H1 (cell line): ENCODE measurements at regions not wholly inside any gene's neighbourhood (a gene's known extent, or its start where the extent isn't known, plus 50 kb on each side); places are given as distances from the start of the nearest gene placed in this dataset.

Experiments
- CTCF ChIA-PET: fragments of 300-600 bp; sonication (Branson Sonifier 250); formaldehyde crosslinking; loops from one replicate; lab custom pipeline; 2021; ENCODE audit not compliant: partially characterized antibody; lab: Charles Lee
- POLR2A ChIA-PET: fragments of 300-600 bp; sonication (Branson Sonifier 250); formaldehyde crosslinking; loops from one replicate; lab custom pipeline; 2021; ENCODE audit warnings: inconsistent platforms; ENCODE audit not compliant: partially characterized antibody; lab: Charles Lee
- DNase-seq, 2 experiments: peaks; one replicate each; pipeline versions ENCODE4 v3.0.0 to v3.0.0-alpha.2; 2010 to 2022; ENCODE audit warnings: low spot score in 2 of 2, low read depth in 1 of 2, mixed read lengths in 1 of 2
- FAIRE-seq: peaks from 2 replicates; lab custom pipeline; 2011; peaks lifted over from hg19 to GRCh38; lab: Jason Lieb, UNC
- H2AFZ ChIP-seq: 2 replicates; pipeline ENCODE4 v1.8.1; 2012; ENCODE audit warnings: low read length, inconsistent platforms
- H2AK5ac ChIP-seq: 2 replicates; pipeline ENCODE4 v1.6.1; 2013; ENCODE audit warnings: low read depth, low read length
- H2BK120ac ChIP-seq: replicated peaks from 2 replicates; pipeline ENCODE3; 2013; ENCODE audit warnings: low read depth, low read length, inconsistent platforms
- H2BK12ac ChIP-seq: 2 replicates; pipeline ENCODE4 v1.6.1; 2013; ENCODE audit warnings: low read depth, low read length
- H2BK15ac ChIP-seq: 2 replicates; pipeline ENCODE4 v1.6.1; 2013; ENCODE audit warnings: low read length
- H2BK20ac ChIP-seq: 2 replicates; pipeline ENCODE4 v1.6.1; 2013; ENCODE audit warnings: low read length
- H2BK5ac ChIP-seq: 2 replicates; pipeline ENCODE4 v1.6.1; 2013; ENCODE audit warnings: low read depth, low read length
- H3K14ac ChIP-seq: 2 replicates; pipeline ENCODE4 v1.6.1; 2013; ENCODE audit warnings: inconsistent platforms; ENCODE audit not compliant: insufficient read length
- H3K18ac ChIP-seq: 2 replicates; pipeline ENCODE4 v1.6.1; 2013; ENCODE audit warnings: low read length; ENCODE audit errors: extremely low read depth
- H3K23ac ChIP-seq: 2 replicates; pipeline ENCODE4 v1.6.1; 2013; ENCODE audit warnings: inconsistent platforms; ENCODE audit not compliant: insufficient read length
- H3K23me2 ChIP-seq: 2 replicates; pipeline ENCODE4 v1.6.1; 2013; ENCODE audit warnings: low read depth, low read length
- H3K27ac ChIP-seq: 2 replicates; pipeline ENCODE4 v1.6.1; 2011; ENCODE audit warnings: low read depth, low read length, inconsistent platforms
- H3K27me3 ChIP-seq, 4 experiments: replicated peaks in 1 of 4; 1 replicate in 1 of 4; 2 replicates in 3 of 4; pipeline versions ENCODE4 v1.6.1 to v1.8.1; 2011 to 2013; ENCODE audit warnings: low read length in 3 of 4, mild to moderate bottlenecking in 3 of 4, inconsistent platforms in 2 of 4, mixed read lengths in 2 of 4, moderate library complexity in 1 of 4; ENCODE audit not compliant: control insufficient read depth in 3 of 4, insufficient read depth in 3 of 4; ENCODE audit errors: extremely low read depth in 1 of 4
- H3K36me3 ChIP-seq, 4 experiments: 2 replicates each; pipeline versions ENCODE4 v1.6.1 to v1.8.1; 2011 to 2013; ENCODE audit warnings: mild to moderate bottlenecking in 4 of 4, low read length in 3 of 4, moderate library complexity in 2 of 4, control low read depth in 1 of 4, inconsistent platforms in 1 of 4; ENCODE audit not compliant: insufficient read depth in 4 of 4, control insufficient read depth in 2 of 4
- H3K4ac ChIP-seq: replicated peaks from 2 replicates; pipeline ENCODE3; 2013; ENCODE audit warnings: low read length, low read depth, mixed read lengths, inconsistent platforms; ENCODE audit not compliant: insufficient read length
- H3K4me1 ChIP-seq, 4 experiments: replicated peaks in 1 of 4; 1 replicate in 1 of 4; 2 replicates in 3 of 4; pipeline versions ENCODE4 v1.6.1 to v1.8.1; 2011 to 2013; ENCODE audit warnings: low read length in 3 of 4, inconsistent platforms in 2 of 4, mixed read lengths in 1 of 4; ENCODE audit not compliant: insufficient read depth in 4 of 4, control insufficient read depth in 3 of 4
- H3K4me2 ChIP-seq, 2 experiments: 2 replicates each; pipeline versions ENCODE4 v1.6.1 to v1.8.1; 2011 to 2013; ENCODE audit warnings: low read depth in 2 of 2, low read length in 2 of 2, control low read depth in 1 of 2, inconsistent platforms in 1 of 2, mild to moderate bottlenecking in 1 of 2; ENCODE audit not compliant: insufficient read depth in 1 of 2
- H3K4me3 ChIP-seq, 4 experiments: fragments of 200-600, 300-600 bp in 1 of 4; sonication (generic), shearing (Covaris generic), sonication (Bioruptor Twin) in 1 of 4; 2 replicates each; pipeline versions ENCODE4 v1.5.1 to v1.8.1; 2011 to 2016; ENCODE audit warnings: low read length in 4 of 4, low read depth in 3 of 4, control low read depth in 2 of 4, inconsistent platforms in 2 of 4, mild to moderate bottlenecking in 2 of 4, mixed read lengths in 1 of 4, moderate library complexity in 1 of 4; ENCODE audit not compliant: insufficient read depth in 2 of 4; ENCODE audit errors: extremely low read depth in 1 of 4
- H3K56ac ChIP-seq: replicated peaks from 2 replicates; pipeline ENCODE3; 2013; ENCODE audit warnings: low read depth, mild to moderate bottlenecking, mixed read lengths, low read length, inconsistent platforms; ENCODE audit not compliant: insufficient read length
- H3K79me1 ChIP-seq: 2 replicates; pipeline ENCODE4 v1.6.1; 2013; ENCODE audit warnings: low read depth, low read length, control low read depth
- H3K79me2 ChIP-seq, 2 experiments: 2 replicates each; pipeline versions ENCODE4 v1.6.1 to v1.8.1; 2012 to 2013; ENCODE audit warnings: low read length in 2 of 2, mild to moderate bottlenecking in 2 of 2, inconsistent platforms in 1 of 2; ENCODE audit not compliant: insufficient read depth in 2 of 2, control insufficient read depth in 1 of 2
- H3K9ac ChIP-seq, 4 experiments: replicated peaks in 1 of 4; 1 replicate in 1 of 4; 2 replicates in 3 of 4; pipeline versions ENCODE4 v1.6.1 to v1.8.1; 2011 to 2013; ENCODE audit warnings: low read depth in 3 of 4, low read length in 3 of 4, control low read depth in 2 of 4, mild to moderate bottlenecking in 2 of 4, moderate library complexity in 2 of 4, inconsistent platforms in 1 of 4; ENCODE audit errors: extremely low read depth in 1 of 4
- H3K9me3 ChIP-seq, 2 experiments: 2 replicates each; pipeline versions ENCODE4 v1.6.1 to v1.8.1; 2012 to 2013; ENCODE audit warnings: mild to moderate bottlenecking in 2 of 2, moderate library complexity in 2 of 2, control low read depth in 1 of 2, inconsistent platforms in 1 of 2, low read depth in 1 of 2, low read length in 1 of 2, mixed read lengths in 1 of 2; ENCODE audit not compliant: insufficient read depth in 2 of 2
- H4K20me1 ChIP-seq, 2 experiments: replicated peaks in 1 of 2; 2 replicates each; pipeline versions ENCODE3 to v1.8.1; 2011 to 2013; ENCODE audit warnings: inconsistent platforms in 2 of 2, low read length in 2 of 2, mild to moderate bottlenecking in 1 of 2; ENCODE audit not compliant: insufficient read depth in 2 of 2, control insufficient read depth in 1 of 2
- H4K5ac ChIP-seq: 2 replicates; pipeline ENCODE4 v1.6.1; 2013; ENCODE audit warnings: low read length, low read depth, mixed read lengths, inconsistent platforms; ENCODE audit not compliant: insufficient read length
- H4K8ac ChIP-seq: 2 replicates; pipeline ENCODE4 v1.8.0; 2013; ENCODE audit warnings: mild to moderate bottlenecking, moderate library complexity, low read length, inconsistent platforms; ENCODE audit not compliant: insufficient read depth; ENCODE audit errors: extremely low read depth
- H4K91ac ChIP-seq: replicated peaks from 2 replicates; pipeline ENCODE3; 2013; ENCODE audit warnings: low read length, mixed read lengths, inconsistent platforms; ENCODE audit not compliant: insufficient read length
- CEBPB ChIP-seq: IDR thresholded peaks from 2 replicates; pipeline ENCODE4 v1.6.1; 2012; ENCODE audit warnings: low read depth, low read length
- CHD2 ChIP-seq: IDR thresholded peaks from 2 replicates; pipeline ENCODE4 v1.6.1; 2012; ENCODE audit warnings: low read length, improper control_type of control experiment
- EZH2 ChIP-seq: fragments of 200-600 bp; sonication (generic); IDR thresholded peaks from 2 replicates; pipeline ENCODE4 v1.7.1; 2012; ENCODE audit warnings: low read depth, mild to moderate bottlenecking, moderate library complexity, low read length, inconsistent platforms; ENCODE audit not compliant: severe bottlenecking
- MAFK ChIP-seq: IDR thresholded peaks from 2 replicates; pipeline ENCODE4 v1.6.1; 2012; ENCODE audit warnings: low read depth, mild to moderate bottlenecking, improper control_type of control experiment, low read length
- MAX ChIP-seq: IDR thresholded peaks from 2 replicates; pipeline ENCODE4 v1.6.1; 2012; ENCODE audit warnings: inconsistent platforms
- POLR2A ChIP-seq, 2 experiments: IDR thresholded peaks; 1 replicate in 1 of 2; 2 replicates in 1 of 2; pipeline ENCODE4 v1.6.1; 2011; ENCODE audit warnings: low read depth in 2 of 2, low read length in 2 of 2, mild to moderate bottlenecking in 2 of 2; ENCODE audit errors: control extremely low read depth in 1 of 2
- RAD21 ChIP-seq, 2 experiments: IDR thresholded peaks in 1 of 2; conservative IDR thresholded peaks in 1 of 2; 2 replicates each; pipeline ENCODE4 v1.6.1; 2011; ENCODE audit warnings: low read depth in 2 of 2, low read length in 2 of 2, improper control_type of control experiment in 1 of 2, inconsistent platforms in 1 of 2, mild to moderate bottlenecking in 1 of 2, moderate library complexity in 1 of 2
- SIX5 ChIP-seq: IDR thresholded peaks from 2 replicates; pipeline ENCODE4 v1.6.1; 2011; ENCODE audit warnings: mild to moderate bottlenecking, low read depth, low read length
- SP2 ChIP-seq: IDR thresholded peaks from 2 replicates; pipeline ENCODE4 v1.6.1; 2012; ENCODE audit warnings: mild to moderate bottlenecking, low read length, inconsistent platforms
- WGBS, 2 experiments: shearing (Covaris generic) in 1 of 2; methylation state at CpG; one replicate each; pipeline versions ENCODE4 v1.1.6 to v1.1.7; 2013 to 2015; ENCODE audit warnings: low lambda C conversion rate in 2 of 2, mixed read lengths in 2 of 2, inconsistent platforms in 1 of 2, low coverage in 1 of 2, missing lambda C conversion rate in 1 of 2; ENCODE audit not compliant: insufficient replicate concordance in 2 of 2, insufficient coverage in 1 of 2, insufficient read length in 1 of 2; ENCODE audit errors: extremely low coverage in 1 of 2, missing lambda C conversion rate in 1 of 2; 5-methylcytosine and 5-hydroxymethylcytosine counted together

DNA sequence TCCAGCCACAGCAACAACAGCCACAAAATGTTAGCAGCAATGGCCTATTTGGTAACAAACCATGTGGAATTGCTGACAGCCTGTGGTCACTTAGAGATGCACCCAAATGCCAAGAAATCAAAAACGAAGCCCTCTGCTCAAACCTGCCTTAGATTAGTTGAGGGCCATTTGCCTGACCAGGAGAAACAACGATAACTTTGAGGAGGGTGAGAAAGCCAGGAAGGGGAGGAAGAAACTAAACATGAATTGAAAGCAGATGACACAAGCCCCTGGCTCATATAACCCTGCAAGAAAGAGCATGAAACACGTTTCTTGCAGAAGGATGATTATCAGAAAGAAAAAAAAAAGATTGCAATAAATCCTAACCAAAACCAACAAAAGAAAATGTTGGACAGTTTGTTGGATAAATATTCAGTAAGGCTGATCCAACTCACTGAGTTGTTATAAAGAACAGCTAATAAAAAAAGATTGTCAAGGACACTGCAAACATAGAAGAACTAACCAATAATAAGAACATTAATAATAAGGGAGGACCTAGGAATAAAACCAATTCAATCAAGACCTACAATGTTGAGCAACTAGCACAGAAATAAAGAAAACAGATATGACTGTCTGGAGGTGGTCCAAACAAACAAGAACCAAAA is 140.5 kb upstream of the SLC30A5 start:
- DNase-seq: no peak
- CTCF ChIA-PET: interaction anchor here (0.7 kb wide), 1 partner anchor 76 kb away, joined by 3 read pairs; no protein-coding TSS in a partner anchor
- FAIRE-seq: no peak

More for the DNA sequence above, 140.5 kb upstream of the SLC30A5 start:
- H3K79me1 ChIP-seq: no peaks in the 10 kb centered on the region; the same call in 1 of the 2 replicates
- H2BK20ac ChIP-seq: no peak overlapping the region
- no peak overlapping the region for H2AK5ac ChIP-seq
- H2BK120ac ChIP-seq: no peak overlapping the region
- H3K9ac ChIP-seq: no peak overlapping the region
- H3K4me2 ChIP-seq: no peak overlapping the region
- no peaks in the 10 kb centered on the region for H3K23me2 ChIP-seq
- no peaks in the 10 kb centered on the region for H3K27me3 ChIP-seq
- POLR2A ChIA-PET: no interaction called here
- H3K27ac ChIP-seq: no peak overlapping the region
- no peak overlapping the region for H3K23ac ChIP-seq
- H3K56ac ChIP-seq: no peak overlapping the region
- no peak overlapping the region for H4K5ac ChIP-seq
- no peaks in the 10 kb centered on the region for H4K20me1 ChIP-seq
- H2AFZ ChIP-seq: no peak overlapping the region
- peaks cover 0 to 2% (median under 1%) of the 10 kb centered on the region in 4 experiments; a peak in 2 of 7 replicates for H3K4me1 ChIP-seq
- no peak overlapping the region for H2BK12ac ChIP-seq
- H2BK15ac ChIP-seq: no peak overlapping the region
- no peak overlapping the region for H3K4me3 ChIP-seq
- H3K36me3 ChIP-seq: no peaks in the 10 kb centered on the region
- H4K8ac ChIP-seq: no peak overlapping the region
- no peak overlapping the region for H3K18ac ChIP-seq
- H3K14ac ChIP-seq: no peak overlapping the region
- H3K9me3 ChIP-seq: no peaks in the 10 kb centered on the region
- no peaks in the 10 kb centered on the region for H3K79me2 ChIP-seq
- WGBS, 2 experiments: 93% methylated on average over 3 of the region's 3 CpGs; no CpG with 5 or more reads in 1 of the 2 experiments
- H4K91ac ChIP-seq: no peak overlapping the region
- TF ChIP-seq CHD2 (no peak), SP2 (no peak), EZH2 (no peak), RAD21 (IDR thresholded peaks at IDR 0.05 in 1 of 2, conservative IDR thresholded peaks at IDR 0.05 in 1 of 2; ENCODE audit: low read depth in 2 of 2, low read length in 2 of 2) (no peak), MAX (no peak), CEBPB (no peak), POLR2A (IDR thresholded peaks at IDR 0.05; ENCODE audit: control extremely low read depth in 1 of 2, low read depth in 2 of 2, low read length in 2 of 2) (no peak), MAFK (no peak), SIX5 (no peak)
- H3K4ac ChIP-seq: no peak overlapping the region
- H2BK5ac ChIP-seq: no peak overlapping the region
